Ishikawa (cell line): ENCODE measurements at regions not wholly inside any gene's neighbourhood (a gene's known extent, or its start where the extent isn't known, plus 50 kb on each side); places are given as distances from the start of the nearest gene placed in this dataset.

Experiments
- CEBPB ChIP-seq: IDR thresholded peaks from 2 replicates; pipeline ENCODE4 v1.6.1; 2012
- CREB1 ChIP-seq: IDR thresholded peaks from 2 replicates; pipeline ENCODE4 v1.6.1; 2012; ENCODE audit warnings: low read depth
- EGR1 ChIP-seq: IDR thresholded peaks from 2 replicates; pipeline ENCODE4 v1.6.1; 2012
- EP300 ChIP-seq: IDR thresholded peaks from 2 replicates; pipeline ENCODE4 v1.6.1; 2012; ENCODE audit warnings: borderline replicate concordance
- FOXM1 ChIP-seq: IDR thresholded peaks from 2 replicates; pipeline ENCODE4 v1.6.1; 2012; ENCODE audit warnings: low read depth, borderline replicate concordance
- MAX ChIP-seq: IDR thresholded peaks from 2 replicates; pipeline ENCODE4 v1.6.1; 2012
- NFIC ChIP-seq: IDR thresholded peaks from 2 replicates; pipeline ENCODE4 v1.6.1; 2012
- RAD21 ChIP-seq: IDR thresholded peaks from 2 replicates; pipeline ENCODE4 v1.6.1; 2012; ENCODE audit warnings: low read depth
- REST ChIP-seq: IDR thresholded peaks from 2 replicates; pipeline ENCODE4 v1.6.1; 2012; ENCODE audit warnings: low read depth, mild to moderate bottlenecking
- TAF1 ChIP-seq: IDR thresholded peaks from 2 replicates; pipeline ENCODE4 v1.6.1; 2012; ENCODE audit warnings: low read depth, mild to moderate bottlenecking
- TCF12 ChIP-seq: IDR thresholded peaks from 2 replicates; pipeline ENCODE4 v1.6.1; 2012; ENCODE audit warnings: low read depth
- TEAD4 ChIP-seq: IDR thresholded peaks from 2 replicates; pipeline ENCODE4 v1.6.1; 2012
- USF1 ChIP-seq: IDR thresholded peaks from 2 replicates; pipeline ENCODE4 v1.6.1; 2012
- YY1 ChIP-seq: IDR thresholded peaks from 2 replicates; pipeline ENCODE4 v1.6.1; 2012; ENCODE audit warnings: low read depth
- ZBTB7A ChIP-seq: IDR thresholded peaks from 2 replicates; pipeline ENCODE4 v1.6.1; 2012; ENCODE audit warnings: low read depth

GRCh38 chr1:239906394-239906793 lies 185.3 kb upstream of the FMN2 start:
- no peak for TF ChIP-seq MAX
- no peak for TF ChIP-seq EGR1
- no peak for TF ChIP-seq EP300
- no peak for TF ChIP-seq ZBTB7A
- no peak for TF ChIP-seq CREB1
- TF ChIP-seq FOXM1: no peak
- no peak for TF ChIP-seq CEBPB
- no peak for TF ChIP-seq REST
- no peak for TF ChIP-seq TAF1
- no peak for TF ChIP-seq RAD21

GRCh38 chr1:239909898-239910297 lies 181.8 kb upstream of the FMN2 start:
- no peak for TF ChIP-seq USF1
- no peak for TF ChIP-seq ZBTB7A
- no peak for TF ChIP-seq TAF1
- TF ChIP-seq YY1: no peak
- TF ChIP-seq MAX: no peak
- TF ChIP-seq TEAD4: no peak
- no peak for TF ChIP-seq CREB1
- no peak for TF ChIP-seq REST
- no peak for TF ChIP-seq RAD21
- no peak for TF ChIP-seq FOXM1
- TF ChIP-seq TCF12: no peak
- TF ChIP-seq EGR1: no peak
- no peak for TF ChIP-seq NFIC
- TF ChIP-seq EP300: no peak
- TF ChIP-seq CEBPB: no peak

- TF ChIP-seq NFIC (no peak), FOXM1 (no peak), MAX (no peak), TAF1 (no peak), EP300 (no peak), USF1 (no peak), CEBPB (no peak), YY1 (no peak), EGR1 (no peak), TCF12 (no peak), ZBTB7A (no peak), CREB1 (no peak), TEAD4 (no peak), RAD21 (no peak), REST (no peak)
Observed at GRCh38 chr1:239912471-239912870, 179.2 kb upstream of the FMN2 start.

GRCh38 chr1:239913141-239913585 lies 178.5 kb upstream of the FMN2 start:
- no peak for TF ChIP-seq REST
- TF ChIP-seq CREB1: no peak
- no peak for TF ChIP-seq EGR1
- TF ChIP-seq TAF1: no peak
- no peak for TF ChIP-seq EP300
- TF ChIP-seq ZBTB7A: no peak
- no peak for TF ChIP-seq CEBPB
- TF ChIP-seq TCF12: no peak
- no peak for TF ChIP-seq TEAD4
- no peak for TF ChIP-seq USF1
- no peak for TF ChIP-seq MAX
- no peak for TF ChIP-seq NFIC
- no peak for TF ChIP-seq FOXM1
- TF ChIP-seq RAD21: no peak
- TF ChIP-seq YY1: no peak
